Keratinocyte (primary cell): ENCODE measurements at regions not wholly inside any gene's neighbourhood (a gene's known extent, or its start where the extent isn't known, plus 50 kb on each side); places are given as distances from the start of the nearest gene placed in this dataset.

ENCODE experiments used
- CTCF ChIP-seq, 3 experiments: IDR thresholded peaks in 1 of 3; conservative IDR thresholded peaks in 1 of 3; optimal IDR thresholded peaks in 1 of 3; 2 replicates in 2 of 3; 3 replicates in 1 of 3; pipeline versions ENCODE3 to v1.5.1; 2011; ENCODE audit warnings: low read length in 3 of 3, mild to moderate bottlenecking in 3 of 3, moderate library complexity in 2 of 3, control low read depth in 1 of 3, inconsistent platforms in 1 of 3; ENCODE audit not compliant: insufficient read depth in 2 of 3; ENCODE audit errors: extremely low read depth in 1 of 3
- EZH2 ChIP-seq: IDR thresholded peaks from one replicate; pipeline ENCODE4 v1.6.1; 2012; ENCODE audit warnings: inconsistent platforms, mild to moderate bottlenecking, low read length, moderate library complexity

- TF ChIP-seq CTCF (optimal IDR thresholded peaks at IDR 0.05 in 1 of 3, IDR thresholded peaks at IDR 0.05 in 1 of 3, conservative IDR thresholded peaks at IDR 0.05 in 1 of 3; ENCODE audit: extremely low read depth in 1 of 3, insufficient read depth in 2 of 3, low read length in 3 of 3) (no peak), EZH2 (no peak)
Measured at GRCh38 chr16:31706925-31707324, 166.7 kb upstream of the ZNF267 start.
